Hepatocyte (in vitro differentiated cells): ENCODE measurements at regions not wholly inside any gene's neighbourhood (a gene's known extent, or its start where the extent isn't known, plus 50 kb on each side); places are given as distances from the start of the nearest gene placed in this dataset.

Source experiments
- DNase-seq: peaks from one replicate; pipeline ENCODE4 v3.0.0-alpha.2; 2016; ENCODE audit warnings: low spot score
- H2AFZ ChIP-seq: fragments of 200-600 bp; sonication (generic); 2 replicates; pipeline ENCODE4 v1.6.0; 2016; ENCODE audit warnings: antibody characterized with exemption, mild to moderate bottlenecking
- H3K27ac ChIP-seq: fragments of 200-600 bp; sonication (generic); 2 replicates; pipeline ENCODE4 v1.5.1; 2016; ENCODE audit warnings: mild to moderate bottlenecking
- H3K27me3 ChIP-seq: fragments of 200-600 bp; sonication (generic); 2 replicates; pipeline ENCODE4 v1.6.1; 2016
- H3K36me3 ChIP-seq: fragments of 200-600 bp; sonication (generic); replicated peaks from 2 replicates; pipeline ENCODE4 v1.5.1; 2016; ENCODE audit warnings: low read depth; ENCODE audit not compliant: insufficient read depth
- H3K4me1 ChIP-seq: fragments of 200-600 bp; sonication (generic); 2 replicates; pipeline ENCODE4 v1.5.1; 2016; ENCODE audit warnings: mild to moderate bottlenecking, moderate library complexity; ENCODE audit not compliant: insufficient read depth
- H3K4me2 ChIP-seq: fragments of 200-600 bp; sonication (generic); 2 replicates; pipeline ENCODE4 v1.6.0; 2016
- H3K4me3 ChIP-seq: fragments of 200-600 bp; sonication (generic); 2 replicates; pipeline ENCODE4 v1.5.1; 2016; ENCODE audit warnings: mild to moderate bottlenecking
- H3K79me2 ChIP-seq: fragments of 200-600 bp; sonication (generic); 2 replicates; pipeline ENCODE4 v1.6.0; 2017; ENCODE audit warnings: mild to moderate bottlenecking
- H3K9me2 ChIP-seq: fragments of 200-600 bp; sonication (generic); replicated peaks from 2 replicates; pipeline ENCODE4 v1.6.0; 2017; ENCODE audit warnings: mild to moderate bottlenecking; ENCODE audit not compliant: insufficient read depth
- H3K9me3 ChIP-seq: fragments of 200-600 bp; sonication (generic); 2 replicates; pipeline ENCODE4 v1.5.1; 2016; ENCODE audit warnings: low read depth, mild to moderate bottlenecking
- H4K20me1 ChIP-seq: fragments of 200-600 bp; sonication (generic); 2 replicates; pipeline ENCODE4 v1.6.0; 2016; ENCODE audit warnings: mild to moderate bottlenecking; ENCODE audit not compliant: insufficient read depth, poor library complexity, severe bottlenecking
- EZH2 ChIP-seq: fragments of 200-600 bp; sonication (generic); IDR thresholded peaks from 2 replicates; pipeline ENCODE4 v1.6.1; 2016; ENCODE audit warnings: antibody characterized with exemption, mild to moderate bottlenecking, borderline replicate concordance
- EZH2phosphoT487 ChIP-seq: fragments of 200-600 bp; sonication (generic); IDR thresholded peaks from one replicate; pipeline ENCODE4 v1.6.1; 2018; ENCODE audit warnings: antibody characterized with exemption, mild to moderate bottlenecking, low read depth, moderate library complexity; ENCODE audit not compliant: unreplicated experiment, severe bottlenecking
- WGBS: methylation state at CpG from one replicate; pipeline ENCODE4 v1.1.6; 2016; ENCODE audit warnings: low lambda C conversion rate; ENCODE audit errors: missing lambda C conversion rate; 5-methylcytosine and 5-hydroxymethylcytosine counted together
- TF ChIP-seq, protein P1 (sequence below): fragments of 200-600 bp; sonication (generic); IDR thresholded peaks from 2 replicates; pipeline ENCODE4 v1.5.1; 2016; ENCODE audit warnings: antibody characterized with exemption, mild to moderate bottlenecking; ENCODE audit not compliant: poor library complexity

DNA sequence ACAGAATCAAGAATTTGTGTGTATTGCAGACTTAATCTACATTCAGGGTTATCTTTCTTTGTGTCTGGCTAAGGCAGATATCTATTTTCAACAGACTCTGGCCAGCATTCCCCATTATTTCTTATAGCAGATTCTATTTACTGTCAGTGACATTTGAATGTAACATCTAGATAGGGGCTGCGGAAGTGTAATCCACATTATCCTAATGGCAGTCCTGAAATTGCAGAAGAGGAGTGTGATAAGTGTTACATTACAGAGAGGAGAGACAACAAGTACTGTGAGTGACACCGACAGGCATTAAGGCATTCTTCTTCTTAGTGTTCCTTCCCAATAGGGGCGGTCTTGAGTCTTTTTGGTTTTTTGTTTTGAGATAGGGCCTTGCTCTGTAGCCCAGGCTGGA, 598.2 kb upstream of the NXPH2 start:
- Histone ChIP-seq H3K79me2 (no peaks in the 10 kb centered on the region), H2AFZ (no peak overlapping the region), H3K27ac (no peak overlapping the region), H3K4me2 (no peak overlapping the region), H3K36me3 (no peaks in the 10 kb centered on the region), H3K9me3 (no peaks in the 10 kb centered on the region), H4K20me1 (no peaks in the 10 kb centered on the region), H3K9me2 (no peaks in the 10 kb centered on the region), H3K4me1 (no peaks in the 10 kb centered on the region), H3K27me3 (no peaks in the 10 kb centered on the region), H3K4me3 (no peak overlapping the region)
- 76% methylated on average over 3 of the region's 3 CpGs for WGBS
- TF ChIP-seq EZH2 (no peak), EZH2phosphoT487 (no peak)
- TF ChIP-seq, protein P1, sequence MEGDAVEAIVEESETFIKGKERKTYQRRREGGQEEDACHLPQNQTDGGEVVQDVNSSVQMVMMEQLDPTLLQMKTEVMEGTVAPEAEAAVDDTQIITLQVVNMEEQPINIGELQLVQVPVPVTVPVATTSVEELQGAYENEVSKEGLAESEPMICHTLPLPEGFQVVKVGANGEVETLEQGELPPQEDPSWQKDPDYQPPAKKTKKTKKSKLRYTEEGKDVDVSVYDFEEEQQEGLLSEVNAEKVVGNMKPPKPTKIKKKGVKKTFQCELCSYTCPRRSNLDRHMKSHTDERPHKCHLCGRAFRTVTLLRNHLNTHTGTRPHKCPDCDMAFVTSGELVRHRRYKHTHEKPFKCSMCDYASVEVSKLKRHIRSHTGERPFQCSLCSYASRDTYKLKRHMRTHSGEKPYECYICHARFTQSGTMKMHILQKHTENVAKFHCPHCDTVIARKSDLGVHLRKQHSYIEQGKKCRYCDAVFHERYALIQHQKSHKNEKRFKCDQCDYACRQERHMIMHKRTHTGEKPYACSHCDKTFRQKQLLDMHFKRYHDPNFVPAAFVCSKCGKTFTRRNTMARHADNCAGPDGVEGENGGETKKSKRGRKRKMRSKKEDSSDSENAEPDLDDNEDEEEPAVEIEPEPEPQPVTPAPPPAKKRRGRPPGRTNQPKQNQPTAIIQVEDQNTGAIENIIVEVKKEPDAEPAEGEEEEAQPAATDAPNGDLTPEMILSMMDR = no peak
- no peak for DNase-seq

GRCh38 chr2:139374296-139374850, 594.2 kb upstream of the NXPH2 start:
- Histone ChIP-seq H3K36me3 (no peaks in the 10 kb centered on the region), H2AFZ (no peak overlapping the region), H3K79me2 (no peaks in the 10 kb centered on the region), H3K27ac (no peak overlapping the region), H3K4me2 (no peak overlapping the region), H3K27me3 (no peaks in the 10 kb centered on the region), H3K9me3 (no peaks in the 10 kb centered on the region), H3K4me3 (no peak overlapping the region), H3K9me2 (no peaks in the 10 kb centered on the region), H3K4me1 (no peaks in the 10 kb centered on the region), H4K20me1 (no peaks in the 10 kb centered on the region)
- WGBS = 73% methylated on average over 4 of the region's 4 CpGs
- DNase-seq = no peak
- TF ChIP-seq EZH2phosphoT487 (no peak), EZH2 (no peak)
- TF ChIP-seq, protein P1 = no peak

DNA sequence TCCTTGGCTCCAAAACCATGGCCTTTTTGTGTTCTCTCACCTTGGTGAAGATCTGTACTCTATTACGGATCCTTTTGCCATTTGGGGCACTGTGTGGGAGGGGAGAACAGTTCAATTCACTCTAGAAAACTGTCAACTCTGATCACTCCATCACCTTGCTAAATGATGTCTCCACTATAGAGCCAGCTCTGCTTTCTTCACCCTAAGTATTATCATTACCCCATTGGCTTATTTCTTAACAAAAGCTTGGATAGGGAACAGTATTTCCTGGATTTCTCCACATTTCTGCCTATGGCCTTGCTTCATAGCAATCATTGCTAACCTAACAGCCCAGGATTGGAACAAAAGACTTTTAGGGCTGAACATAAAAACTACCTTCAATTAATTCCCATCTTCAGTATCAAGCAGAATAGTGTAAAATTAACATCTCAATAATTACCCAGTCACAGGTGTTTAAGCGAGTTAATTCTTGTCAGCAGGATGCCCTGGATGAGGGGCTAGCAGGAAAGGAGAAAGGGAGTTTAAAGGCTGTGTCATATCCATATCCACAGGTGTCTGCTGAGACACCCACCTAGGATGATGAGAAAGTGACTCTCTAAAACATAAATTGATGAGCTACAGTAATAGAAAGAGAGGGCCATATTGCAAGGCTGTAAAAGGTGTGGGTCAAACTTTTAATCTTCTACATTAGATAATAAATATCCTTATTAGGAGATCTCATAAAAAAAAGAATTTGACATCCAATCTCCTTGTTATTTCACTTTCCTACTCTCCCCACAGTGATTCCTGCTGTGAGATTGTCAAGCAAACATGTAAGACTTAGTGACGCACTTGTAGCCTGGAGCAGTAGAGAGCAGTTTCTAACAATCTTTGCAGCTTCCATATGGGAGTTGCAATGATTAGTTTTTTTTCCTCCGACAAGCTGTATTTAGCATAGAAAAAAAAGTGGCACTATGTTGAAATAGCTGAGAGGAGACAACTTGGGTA, 589.5 kb upstream of the NXPH2 start:
- DNase-seq = no peak
- H3K4me3 ChIP-seq = no peak overlapping the region
- no peak overlapping the region for H3K27ac ChIP-seq
- TF ChIP-seq EZH2phosphoT487 (no peak), EZH2 (no peak)
- TF ChIP-seq, protein P1 = no peak
- no peaks in the 10 kb centered on the region for H4K20me1 ChIP-seq
- H3K9me3 ChIP-seq = no peaks in the 10 kb centered on the region
- H3K36me3 ChIP-seq = no peaks in the 10 kb centered on the region
- no peaks in the 10 kb centered on the region for H3K9me2 ChIP-seq
- no peak overlapping the region for H2AFZ ChIP-seq
- no peaks in the 10 kb centered on the region for H3K4me1 ChIP-seq
- 70% methylated on average over 4 of the region's 4 CpGs for WGBS
- H3K27me3 ChIP-seq = no peaks in the 10 kb centered on the region
- no peak overlapping the region for H3K4me2 ChIP-seq
- H3K79me2 ChIP-seq = no peaks in the 10 kb centered on the region
